SK-N-SH (cell line): ENCODE measurements at regions not wholly inside any gene's neighbourhood (a gene's known extent, or its start where the extent isn't known, plus 50 kb on each side); places are given as distances from the start of the nearest gene placed in this dataset.

Experiments
- CTCF ChIP-seq: fragments of 200-600 bp; sonication (generic); IDR thresholded peaks from 2 replicates; pipeline ENCODE4 v1.6.1; 2017; ENCODE audit warnings: antibody characterized with exemption, mild to moderate bottlenecking, moderate library complexity
- EP300 ChIP-seq, 2 experiments: IDR thresholded peaks; 2 replicates each; pipeline versions ENCODE4 v1.4.0 to v1.6.1; 2012; ENCODE audit warnings: borderline replicate concordance in 1 of 2, low read depth in 1 of 2, low read length in 1 of 2
- EZH2phosphoT487 ChIP-seq: fragments of 200-600 bp; sonication (generic); IDR thresholded peaks from 2 replicates; pipeline ENCODE4 v1.6.1; 2017; ENCODE audit warnings: low read depth, mixed run types, mild to moderate bottlenecking, antibody characterized with exemption, moderate library complexity, borderline replicate concordance
- FOSL2 ChIP-seq: IDR thresholded peaks from 2 replicates; pipeline ENCODE4 v1.4.0; 2012; ENCODE audit warnings: low read depth, mild to moderate bottlenecking, moderate library complexity, borderline replicate concordance
- JUND ChIP-seq: IDR thresholded peaks from 2 replicates; pipeline ENCODE4 v1.4.0; 2012
- POLR2AphosphoS5 ChIP-seq: IDR thresholded peaks from 2 replicates; pipeline ENCODE4 v1.6.1; 2012; ENCODE audit warnings: low read depth, low read length
- SIN3A ChIP-seq: IDR thresholded peaks from 2 replicates; pipeline ENCODE4 v1.6.1; 2012; ENCODE audit warnings: low read depth, mild to moderate bottlenecking, low read length, moderate library complexity, borderline replicate concordance
- TCF12 ChIP-seq: IDR thresholded peaks from 2 replicates; pipeline ENCODE4 v1.4.0; 2012
- USF1 ChIP-seq: IDR thresholded peaks from 2 replicates; pipeline ENCODE4 v1.4.0; 2012; ENCODE audit warnings: low read depth, borderline replicate concordance
- YY1 ChIP-seq: IDR thresholded peaks from 2 replicates; pipeline ENCODE4 v1.4.0; 2012; ENCODE audit warnings: low read depth, mild to moderate bottlenecking
- ZBTB33 ChIP-seq: IDR thresholded peaks from 2 replicates; pipeline ENCODE4 v1.4.0; 2012; ENCODE audit warnings: low read depth, borderline replicate concordance

- TF ChIP-seq EP300 (IDR thresholded peaks at IDR 0.05; ENCODE audit: borderline replicate concordance in 1 of 2, low read depth in 1 of 2, low read length in 1 of 2) (no peak), EZH2phosphoT487 (no peak), POLR2AphosphoS5 (no peak), CTCF (no peak), JUND (no peak), TCF12 (no peak), FOSL2 (no peak), YY1 (no peak), USF1 (no peak), ZBTB33 (no peak), SIN3A (no peak)
Measured at GRCh38 chr7:115674467-115675024, 356.0 kb downstream of the TFEC start.
